IMR-90 (cell line): ENCODE measurements at regions not wholly inside any gene's neighbourhood (a gene's known extent, or its start where the extent isn't known, plus 50 kb on each side); places are given as distances from the start of the nearest gene placed in this dataset.

Experiments used
- ATAC-seq: fragments of 200-7000 bp; cut with Tn5 transposase; 2 replicates; pipeline ENCODE4 v1.9.1; 2020; ENCODE audit warnings: low read depth, mild to moderate bottlenecking, moderate library complexity
- BruUV-seq: library from RNA; stranded (reverse); fragments of 400-500 nt; replicated peaks from 2 replicates; lab custom pipeline; 2021; lab: Mats Ljungman, UMichigan
- CTCF ChIA-PET: fragments of 300-600 bp; formaldehyde crosslinking; extraction: SDS; loops from one replicate; lab custom pipeline; 2021; ENCODE audit warnings: antibody characterized with exemption; lab: Yijun Ruan, JAX
- POLR2A ChIA-PET: fragments of 300-600 bp; sonication (Branson Sonifier 250); formaldehyde crosslinking; loops from one replicate; lab custom pipeline; 2022; ENCODE audit warnings: antibody characterized with exemption; ENCODE audit not compliant: unreplicated experiment; lab: Charles Lee
- DNase-seq: peaks from one replicate; pipeline ENCODE4 v3.0.0; 2013
- H2AFZ ChIP-seq: replicated peaks from 2 replicates; pipeline ENCODE3; 2013; ENCODE audit warnings: low read length, mild to moderate bottlenecking; ENCODE audit not compliant: poor library complexity
- H2AK5ac ChIP-seq: 2 replicates; pipeline ENCODE4 v1.6.1; 2013; ENCODE audit warnings: low read depth, low read length, inconsistent platforms
- H2AK9ac ChIP-seq: replicated peaks from 2 replicates; pipeline ENCODE3; 2013; ENCODE audit warnings: mild to moderate bottlenecking, low read depth, low read length, moderate library complexity; ENCODE audit not compliant: poor library complexity
- H2BK120ac ChIP-seq: 2 replicates; pipeline ENCODE4 v1.6.1; 2013; ENCODE audit warnings: low read depth, low read length, inconsistent platforms
- H2BK15ac ChIP-seq: 3 replicates; pipeline ENCODE4 v1.6.1; 2013; ENCODE audit warnings: low read depth, low read length, inconsistent platforms
- H2BK20ac ChIP-seq: 2 replicates; pipeline ENCODE4 v1.6.1; 2013; ENCODE audit warnings: low read depth, mild to moderate bottlenecking, inconsistent platforms, low read length, moderate library complexity
- H2BK5ac ChIP-seq: 2 replicates; pipeline ENCODE4 v1.6.1; 2013; ENCODE audit warnings: mild to moderate bottlenecking, low read depth, low read length, inconsistent platforms; ENCODE audit not compliant: poor library complexity, severe bottlenecking
- H3K14ac ChIP-seq: replicated peaks from 2 replicates; pipeline ENCODE4 v1.6.1; 2013; ENCODE audit warnings: low read depth, low read length, inconsistent platforms
- H3K18ac ChIP-seq: 2 replicates; pipeline ENCODE4 v1.6.1; 2013; ENCODE audit warnings: low read depth, low read length, control low read depth
- H3K23ac ChIP-seq: 2 replicates; pipeline ENCODE4 v1.6.1; 2013; ENCODE audit warnings: low read depth, low read length, inconsistent platforms
- H3K27ac ChIP-seq: 2 replicates; pipeline ENCODE4 v1.5.1; 2013; ENCODE audit warnings: mild to moderate bottlenecking, control low read depth, low read length; ENCODE audit not compliant: insufficient read depth
- H3K27me3 ChIP-seq: 2 replicates; pipeline ENCODE4 v1.6.1; 2013; ENCODE audit warnings: low read length; ENCODE audit not compliant: control insufficient read depth, insufficient read depth
- H3K36me3 ChIP-seq: 2 replicates; pipeline ENCODE4 v1.6.1; 2013; ENCODE audit warnings: low read length, mixed read lengths; ENCODE audit not compliant: control insufficient read depth, insufficient read depth
- H3K4ac ChIP-seq: 2 replicates; pipeline ENCODE4 v1.6.1; 2013; ENCODE audit warnings: low read depth, low read length, inconsistent platforms
- H3K4me1 ChIP-seq: 2 replicates; pipeline ENCODE4 v1.6.1; 2013; ENCODE audit warnings: low read length, mixed read lengths; ENCODE audit not compliant: control insufficient read depth, insufficient read depth
- H3K4me2 ChIP-seq: 2 replicates; pipeline ENCODE4 v1.6.1; 2013; ENCODE audit warnings: low read depth, mild to moderate bottlenecking, control low read depth, low read length, moderate library complexity
- H3K4me3 ChIP-seq: 2 replicates; pipeline ENCODE4 v1.5.1; 2013; ENCODE audit warnings: low read depth, mild to moderate bottlenecking, control low read depth, low read length, moderate library complexity; ENCODE audit not compliant: insufficient read depth
- H3K56ac ChIP-seq: 2 replicates; pipeline ENCODE4 v1.6.1; 2013; ENCODE audit warnings: low read length, inconsistent platforms; ENCODE audit not compliant: insufficient read depth; ENCODE audit errors: extremely low read depth
- H3K79me1 ChIP-seq, 2 experiments: 2 replicates each; pipeline ENCODE4 v1.6.1; 2013; ENCODE audit warnings: low read length in 2 of 2, inconsistent platforms in 1 of 2, low read depth in 1 of 2
- H3K9ac ChIP-seq: 2 replicates; pipeline ENCODE4 v1.6.1; 2013; ENCODE audit warnings: low read depth, low read length, control low read depth
- H3K9me1 ChIP-seq: 2 replicates; pipeline ENCODE4 v1.6.1; 2013; ENCODE audit warnings: low read length, inconsistent platforms; ENCODE audit not compliant: insufficient read depth
- H3K9me3 ChIP-seq: 2 replicates; pipeline ENCODE4 v1.6.1; 2013; ENCODE audit warnings: low read length; ENCODE audit not compliant: control insufficient read depth, insufficient read depth
- H4K20me1 ChIP-seq: 2 replicates; pipeline ENCODE4 v1.6.1; 2013; ENCODE audit warnings: low read length, inconsistent platforms; ENCODE audit not compliant: insufficient read depth
- H4K5ac ChIP-seq: 2 replicates; pipeline ENCODE4 v1.6.1; 2013; ENCODE audit warnings: mild to moderate bottlenecking, low read depth, low read length, control low read depth
- H4K8ac ChIP-seq, 2 experiments: 2 replicates each; pipeline ENCODE4 v1.6.1; 2013; ENCODE audit warnings: low read depth in 2 of 2, low read length in 2 of 2, control low read depth in 1 of 2, inconsistent platforms in 1 of 2
- H4K91ac ChIP-seq: 2 replicates; pipeline ENCODE4 v1.6.1; 2013; ENCODE audit warnings: low read depth, low read length, inconsistent platforms; ENCODE audit not compliant: insufficient read depth
- BHLHE40 ChIP-seq: fragments of 150-350 bp; IDR thresholded peaks from 2 replicates; pipeline ENCODE4 v1.6.1; 2016; ENCODE audit warnings: mild to moderate bottlenecking, low read depth, low read length
- CEBPB ChIP-seq: IDR thresholded peaks from 2 replicates; pipeline ENCODE4 v1.6.1; 2012; ENCODE audit warnings: low read depth, low read length, improper control_type of control experiment
- CHD1 ChIP-seq: IDR thresholded peaks from 2 replicates; pipeline ENCODE4 v1.6.1; 2012; ENCODE audit warnings: low read depth, low read length, improper control_type of control experiment
- CTCF ChIP-seq: conservative IDR thresholded peaks from 2 replicates; pipeline ENCODE4 v1.5.1; 2012; ENCODE audit warnings: mild to moderate bottlenecking, low read depth, low read length, improper control_type of control experiment
- ELK1 ChIP-seq: fragments of 150-350 bp; IDR thresholded peaks from 2 replicates; pipeline ENCODE4 v1.6.1; 2016; ENCODE audit warnings: low read depth, mild to moderate bottlenecking, low read length, moderate library complexity, borderline replicate concordance
- FOS ChIP-seq: fragments of 150-350 bp; IDR thresholded peaks from 2 replicates; pipeline ENCODE4 v1.6.1; 2016; ENCODE audit warnings: low read depth, low read length
- MAFK ChIP-seq: IDR thresholded peaks from 2 replicates; pipeline ENCODE4 v1.6.1; 2012; ENCODE audit warnings: low read depth, low read length, improper control_type of control experiment
- MAZ ChIP-seq: IDR thresholded peaks from 2 replicates; pipeline ENCODE4 v1.6.1; 2012; ENCODE audit warnings: low read depth, mild to moderate bottlenecking, low read length, improper control_type of control experiment, moderate library complexity, borderline replicate concordance
- MXI1 ChIP-seq: IDR thresholded peaks from 2 replicates; pipeline ENCODE4 v1.6.1; 2012; ENCODE audit warnings: low read depth, mild to moderate bottlenecking, low read length, moderate library complexity, borderline replicate concordance
- NFE2L2 ChIP-seq: fragments of 150-350 bp; IDR thresholded peaks from 2 replicates; pipeline ENCODE4 v1.6.1; 2016; ENCODE audit warnings: low read depth, mild to moderate bottlenecking, low read length
- POLR2A ChIP-seq: IDR thresholded peaks from 2 replicates; pipeline ENCODE4 v1.6.1; 2012; ENCODE audit warnings: mild to moderate bottlenecking, low read depth, low read length
- RAD21 ChIP-seq: IDR thresholded peaks from 2 replicates; pipeline ENCODE4 v1.6.1; 2012; ENCODE audit warnings: low read length, improper control_type of control experiment
- RCOR1 ChIP-seq: IDR thresholded peaks from 2 replicates; pipeline ENCODE4 v1.6.1; 2012; ENCODE audit warnings: mild to moderate bottlenecking, low read length, improper control_type of control experiment; ENCODE audit not compliant: insufficient replicate concordance
- RFX5 ChIP-seq: IDR thresholded peaks from 2 replicates; pipeline ENCODE4 v1.8.0; 2012; ENCODE audit warnings: low read depth, mild to moderate bottlenecking, low read length, moderate library complexity
- SMC3 ChIP-seq: fragments of 150-350 bp; IDR thresholded peaks from 2 replicates; pipeline ENCODE4 v1.6.1; 2016; ENCODE audit warnings: low read depth, mild to moderate bottlenecking, antibody characterized with exemption, low read length, moderate library complexity
- USF2 ChIP-seq: fragments of 150-350 bp; IDR thresholded peaks from 2 replicates; pipeline ENCODE4 v1.6.1; 2017; ENCODE audit warnings: mild to moderate bottlenecking, antibody characterized with exemption, low read length, low read depth
- WGBS, 2 experiments: methylation state at CpG; one replicate each; pipeline versions ENCODE4 v1.1.5 to v1.1.7; 2013; ENCODE audit warnings: missing lambda C conversion rate in 2 of 2; ENCODE audit not compliant: insufficient read length in 1 of 2; ENCODE audit errors: extremely low coverage in 2 of 2; 5-methylcytosine and 5-hydroxymethylcytosine counted together
- dilution Hi-C: fragments of 300-500 bp; cut with HindIII; formaldehyde crosslinking; loops from one replicate; pipeline ENCODE4 v1.14.3; 2018; ENCODE audit warnings: low sequenced_read_pairs; ENCODE audit not compliant: unreplicated experiment
- in situ Hi-C: fragments of 300-500 bp; cut with MboI; formaldehyde crosslinking; loops from 3 replicates; pipeline ENCODE4 v1.14.3; 2019; ENCODE audit warnings: low sequenced_read_pairs, inconsistent platforms, mixed read lengths
- intact Hi-C: fragments of 100-400 bp; cut with micrococcal nuclease; formaldehyde crosslinking; loops from 2 replicates; pipeline ENCODE4 v1.10.0; 2022

- no peak overlapping the region for H4K5ac ChIP-seq
- no peak overlapping the region for H4K8ac ChIP-seq
- BruUV-seq, result no TSS peak
- no peak overlapping the region for H2AK5ac ChIP-seq
- POLR2A ChIA-PET, result no interaction called here
- CTCF ChIA-PET, result no interaction called here
- intact Hi-C loops, result loop anchor here (1.0 kb wide), 1 partner anchor 40 kb away; no protein-coding TSS in a partner anchor
- no peaks in the 10 kb centered on the region for H3K4me1 ChIP-seq
- H3K4ac ChIP-seq, result no peak overlapping the region
- DNase-seq (no peak), ATAC-seq (no peak)
- no peak overlapping the region for H3K23ac ChIP-seq
- no peak overlapping the region for H2AK9ac ChIP-seq
- no peaks in the 10 kb centered on the region for H3K79me1 ChIP-seq
- no peak overlapping the region for H2AFZ ChIP-seq
- TF ChIP-seq MAZ (no peak), RCOR1 (no peak), ELK1 (no peak), RAD21 (no peak), SMC3 (no peak), NFE2L2 (no peak), USF2 (no peak), CEBPB (no peak), MAFK (no peak), MXI1 (no peak), POLR2A (no peak), CTCF (no peak), RFX5 (no peak), FOS (no peak), BHLHE40 (no peak), CHD1 (no peak)
- no peak overlapping the region for H3K18ac ChIP-seq
- no peak overlapping the region for H3K14ac ChIP-seq
- H3K9me1 ChIP-seq, result no peaks in the 10 kb centered on the region
- no peaks in the 10 kb centered on the region; the same call in 1 of the 2 replicates for H3K27me3 ChIP-seq
- no peak overlapping the region for H2BK20ac ChIP-seq
- no peak overlapping the region for H4K91ac ChIP-seq
- H2BK15ac ChIP-seq, result no peak overlapping the region
- no peak overlapping the region for H2BK5ac ChIP-seq
- H4K20me1 ChIP-seq, result no peaks in the 10 kb centered on the region
- no peaks in the 10 kb centered on the region for H3K36me3 ChIP-seq
- no CpG with 5 or more reads among the region's 2 CpGs for WGBS, 2 experiments
- in situ Hi-C loops, result no loop called here
- H3K27ac ChIP-seq, result no peak overlapping the region
- H3K9ac ChIP-seq, result no peak overlapping the region
- H3K4me2 ChIP-seq, result no peak overlapping the region
- no peak overlapping the region for H2BK120ac ChIP-seq
- dilution Hi-C loops, result no loop called here
- no peak overlapping the region for H3K4me3 ChIP-seq
- H3K9me3 ChIP-seq, result no peaks in the 10 kb centered on the region
- no peak overlapping the region for H3K56ac ChIP-seq
These were observed 78.3 kb upstream of the TBC1D5 start for GRCh38 chr3:17820704-17821103.
